ENCODE measurements at regions not wholly inside any gene's neighbourhood (a gene's known extent, or its start where the extent isn't known, plus 50 kb on each side); places are given as distances from the start of the nearest gene placed in this dataset.
"Not testable (repeated sequence)": the region's sequence is repeated elsewhere in the genome, so short reads cannot be mapped to it uniquely, and the experiment has no call there.

DNA sequence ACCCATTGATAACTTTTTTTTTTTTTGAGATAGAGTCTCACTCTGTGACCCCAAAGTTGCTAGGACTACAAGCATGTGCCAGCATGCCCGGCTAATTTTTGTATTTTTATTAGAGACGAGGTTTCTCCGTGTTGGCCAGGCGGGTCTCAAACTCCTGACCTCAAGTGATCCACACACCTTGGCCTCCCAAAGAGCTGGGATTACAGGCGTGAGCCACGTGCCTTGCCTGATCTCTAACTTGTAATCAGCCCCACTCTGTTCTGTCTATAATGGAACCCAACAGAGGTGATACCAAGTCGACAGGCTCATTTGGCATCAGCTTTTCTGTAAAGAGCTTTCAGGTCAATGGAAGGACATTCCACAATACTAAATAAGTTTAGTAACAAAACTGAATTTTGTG lies 99.4 kb downstream of the HFE start (continued):
- TF ChIP-seq TAF1 (conservative IDR thresholded peaks at IDR 0.05) = no peak
- TF ChIP-seq JUND (IDR thresholded peaks at IDR 0.05) = no peak
- no peak for TF ChIP-seq RAD21 (IDR thresholded peaks at IDR 0.05)
- TF ChIP-seq FOXA2 (IDR thresholded peaks at IDR 0.05) = no peak
- TF ChIP-seq, protein P1, sequence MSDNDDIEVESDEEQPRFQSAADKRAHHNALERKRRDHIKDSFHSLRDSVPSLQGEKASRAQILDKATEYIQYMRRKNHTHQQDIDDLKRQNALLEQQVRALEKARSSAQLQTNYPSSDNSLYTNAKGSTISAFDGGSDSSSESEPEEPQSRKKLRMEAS (IDR thresholded peaks at IDR 0.05) = no peak
- no peak for TF ChIP-seq EGR1 (IDR thresholded peaks at IDR 0.05; ENCODE audit: low read depth in 2 of 2)
- TF ChIP-seq HNF4G (IDR thresholded peaks at IDR 0.05) = no peak

DNA sequence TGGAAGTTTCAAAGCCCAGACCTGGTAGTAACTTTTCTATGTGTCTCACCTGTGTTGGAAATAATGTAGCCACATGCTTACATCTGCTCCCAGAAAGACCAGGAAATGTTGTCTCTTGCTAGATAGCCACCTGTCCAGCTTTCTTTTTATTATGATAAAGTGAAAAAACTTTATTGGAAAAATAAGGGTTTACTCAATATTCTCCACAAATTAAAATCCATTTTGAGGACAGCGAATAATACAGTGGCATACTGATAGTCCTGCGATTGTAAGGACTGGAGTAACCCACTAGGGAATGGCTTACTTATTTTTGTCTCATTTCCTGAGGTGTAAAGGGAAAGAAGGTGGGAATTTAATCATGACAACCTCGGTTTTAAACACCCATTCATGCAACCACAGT lies 100.1 kb downstream of the HFE start:
- Histone ChIP-seq H3K27me3 (ENCODE audit: control insufficient read depth in 4 of 4, insufficient read depth in 4 of 4, low read length in 3 of 4) (no peaks in the 10 kb centered on the region), H3K4me1 (ENCODE audit: control insufficient read depth in 4 of 4, insufficient read depth in 4 of 4, low read length in 3 of 4) (peaks cover 0 to 25% (median 13%) of the 10 kb centered on the region in 4 donors), H3K9me3 (ENCODE audit: control insufficient read depth in 4 of 4, low read length in 3 of 4) (no peaks in the 10 kb centered on the region), H3K9ac (ENCODE audit: low read depth in 1 of 2, low read length in 2 of 2) (no peak overlapping the region), H3K27ac (ENCODE audit: low read depth in 1 of 2, low read length in 2 of 2) (no peak overlapping the region), H3K36me3 (ENCODE audit: control insufficient read depth in 4 of 4, insufficient read depth in 3 of 4, low read depth in 1 of 4, low read length in 3 of 4) (no peaks in the 10 kb centered on the region), H3K4me3 (ENCODE audit: low read depth in 1 of 3, low read length in 3 of 3) (no peak overlapping the region)
- 76% methylated on average over 3 of the region's 3 CpGs for WGBS
- no peak for TF ChIP-seq HNF4A (conservative IDR thresholded peaks at IDR 0.05)
- DNase-seq (ENCODE audit: low spot score) = no peak

DNA sequence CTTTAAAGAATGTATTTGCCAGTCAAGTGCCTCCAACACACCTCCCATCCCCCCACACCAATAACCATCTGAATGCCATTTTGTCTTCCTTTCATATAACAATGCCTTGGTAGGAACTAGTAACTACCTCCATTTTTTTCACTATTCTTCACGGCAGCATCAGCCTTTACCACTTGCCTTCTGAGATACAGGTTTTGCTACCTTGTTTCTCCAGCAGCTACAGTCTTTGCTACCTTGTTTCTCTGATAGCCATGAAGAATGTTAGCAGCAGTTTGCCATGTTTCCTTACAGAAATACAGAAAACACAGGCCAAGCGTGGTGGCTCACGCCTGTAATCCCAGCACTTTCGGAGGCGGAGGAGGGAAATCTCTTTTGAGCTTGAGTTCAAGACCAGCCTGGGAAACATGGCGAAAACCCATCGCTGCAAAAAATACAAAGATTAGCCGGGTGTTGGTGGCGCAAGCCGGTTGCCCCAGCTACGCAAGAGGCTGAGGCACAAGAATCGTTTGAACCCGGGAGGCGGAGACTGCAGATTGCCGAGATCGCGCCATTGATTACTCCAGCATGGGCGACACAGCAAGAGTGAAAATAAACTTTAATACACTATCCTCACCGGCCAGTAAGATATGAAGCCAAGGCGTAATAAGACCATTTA lies 100.9 kb downstream of the HFE start:
- Histone ChIP-seq H3K9ac (ENCODE audit: low read depth in 1 of 2, low read length in 2 of 2) (peak overlapping the region; percentile 53 to 84), H3K27ac (ENCODE audit: low read depth in 1 of 2, low read length in 2 of 2) (peak overlapping the region; percentile 84 to 86), H3K4me3 (ENCODE audit: low read depth in 1 of 3, low read length in 3 of 3) (peak overlapping the region; percentile 70 to 79 (median 78)), H3K9me3 (ENCODE audit: control insufficient read depth in 4 of 4, low read length in 3 of 4) (no peaks in the 10 kb centered on the region), H3K36me3 (ENCODE audit: control insufficient read depth in 4 of 4, insufficient read depth in 3 of 4, low read depth in 1 of 4, low read length in 3 of 4) (no peaks in the 10 kb centered on the region), H3K4me1 (ENCODE audit: control insufficient read depth in 4 of 4, insufficient read depth in 4 of 4, low read length in 3 of 4) (peaks cover 0 to 25% (median 13%) of the 10 kb centered on the region in 4 donors), H3K27me3 (ENCODE audit: control insufficient read depth in 4 of 4, insufficient read depth in 4 of 4, low read length in 3 of 4) (no peaks in the 10 kb centered on the region)
- 7% methylated on average over 20 of the region's 20 CpGs for WGBS
- TF ChIP-seq TAF1 (conservative IDR thresholded peaks at IDR 0.05) = no peak
- TF ChIP-seq, protein P2, sequence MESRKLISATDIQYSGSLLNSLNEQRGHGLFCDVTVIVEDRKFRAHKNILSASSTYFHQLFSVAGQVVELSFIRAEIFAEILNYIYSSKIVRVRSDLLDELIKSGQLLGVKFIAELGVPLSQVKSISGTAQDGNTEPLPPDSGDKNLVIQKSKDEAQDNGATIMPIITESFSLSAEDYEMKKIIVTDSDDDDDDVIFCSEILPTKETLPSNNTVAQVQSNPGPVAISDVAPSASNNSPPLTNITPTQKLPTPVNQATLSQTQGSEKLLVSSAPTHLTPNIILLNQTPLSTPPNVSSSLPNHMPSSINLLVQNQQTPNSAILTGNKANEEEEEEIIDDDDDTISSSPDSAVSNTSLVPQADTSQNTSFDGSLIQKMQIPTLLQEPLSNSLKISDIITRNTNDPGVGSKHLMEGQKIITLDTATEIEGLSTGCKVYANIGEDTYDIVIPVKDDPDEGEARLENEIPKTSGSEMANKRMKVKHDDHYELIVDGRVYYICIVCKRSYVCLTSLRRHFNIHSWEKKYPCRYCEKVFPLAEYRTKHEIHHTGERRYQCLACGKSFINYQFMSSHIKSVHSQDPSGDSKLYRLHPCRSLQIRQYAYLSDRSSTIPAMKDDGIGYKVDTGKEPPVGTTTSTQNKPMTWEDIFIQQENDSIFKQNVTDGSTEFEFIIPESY (IDR thresholded peaks at IDR 0.05) = no peak
- TF ChIP-seq FOXA2 (IDR thresholded peaks at IDR 0.05) = no peak
- TF ChIP-seq HNF4A (conservative IDR thresholded peaks at IDR 0.05) = no peak
- TF ChIP-seq SP1 (IDR thresholded peaks at IDR 0.05) = no peak
- no peak for TF ChIP-seq HNF4G (IDR thresholded peaks at IDR 0.05)
- no peak for TF ChIP-seq EGR1 (IDR thresholded peaks at IDR 0.05; ENCODE audit: low read depth in 2 of 2)
- TF ChIP-seq, protein P3, sequence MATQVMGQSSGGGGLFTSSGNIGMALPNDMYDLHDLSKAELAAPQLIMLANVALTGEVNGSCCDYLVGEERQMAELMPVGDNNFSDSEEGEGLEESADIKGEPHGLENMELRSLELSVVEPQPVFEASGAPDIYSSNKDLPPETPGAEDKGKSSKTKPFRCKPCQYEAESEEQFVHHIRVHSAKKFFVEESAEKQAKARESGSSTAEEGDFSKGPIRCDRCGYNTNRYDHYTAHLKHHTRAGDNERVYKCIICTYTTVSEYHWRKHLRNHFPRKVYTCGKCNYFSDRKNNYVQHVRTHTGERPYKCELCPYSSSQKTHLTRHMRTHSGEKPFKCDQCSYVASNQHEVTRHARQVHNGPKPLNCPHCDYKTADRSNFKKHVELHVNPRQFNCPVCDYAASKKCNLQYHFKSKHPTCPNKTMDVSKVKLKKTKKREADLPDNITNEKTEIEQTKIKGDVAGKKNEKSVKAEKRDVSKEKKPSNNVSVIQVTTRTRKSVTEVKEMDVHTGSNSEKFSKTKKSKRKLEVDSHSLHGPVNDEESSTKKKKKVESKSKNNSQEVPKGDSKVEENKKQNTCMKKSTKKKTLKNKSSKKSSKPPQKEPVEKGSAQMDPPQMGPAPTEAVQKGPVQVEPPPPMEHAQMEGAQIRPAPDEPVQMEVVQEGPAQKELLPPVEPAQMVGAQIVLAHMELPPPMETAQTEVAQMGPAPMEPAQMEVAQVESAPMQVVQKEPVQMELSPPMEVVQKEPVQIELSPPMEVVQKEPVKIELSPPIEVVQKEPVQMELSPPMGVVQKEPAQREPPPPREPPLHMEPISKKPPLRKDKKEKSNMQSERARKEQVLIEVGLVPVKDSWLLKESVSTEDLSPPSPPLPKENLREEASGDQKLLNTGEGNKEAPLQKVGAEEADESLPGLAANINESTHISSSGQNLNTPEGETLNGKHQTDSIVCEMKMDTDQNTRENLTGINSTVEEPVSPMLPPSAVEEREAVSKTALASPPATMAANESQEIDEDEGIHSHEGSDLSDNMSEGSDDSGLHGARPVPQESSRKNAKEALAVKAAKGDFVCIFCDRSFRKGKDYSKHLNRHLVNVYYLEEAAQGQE (IDR thresholded peaks at IDR 0.05) = no peak
- TF ChIP-seq RAD21 (IDR thresholded peaks at IDR 0.05) = no peak
- TF ChIP-seq GABPA (IDR thresholded peaks at IDR 0.05 in 1 of 2, conservative IDR thresholded peaks at IDR 0.05 in 1 of 2) = no peak
- TF ChIP-seq, protein P4, sequence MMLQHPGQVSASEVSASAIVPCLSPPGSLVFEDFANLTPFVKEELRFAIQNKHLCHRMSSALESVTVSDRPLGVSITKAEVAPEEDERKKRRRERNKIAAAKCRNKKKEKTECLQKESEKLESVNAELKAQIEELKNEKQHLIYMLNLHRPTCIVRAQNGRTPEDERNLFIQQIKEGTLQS (IDR thresholded peaks at IDR 0.05) = no peak
- TF ChIP-seq JUND (IDR thresholded peaks at IDR 0.05) = no peak
- TF ChIP-seq FOXA1 (IDR thresholded peaks at IDR 0.05) = no peak
- TF ChIP-seq, protein P1 (IDR thresholded peaks at IDR 0.05) = no peak
- no peak for TF ChIP-seq NR2F2 (IDR thresholded peaks at IDR 0.05)
- no peak for TF ChIP-seq RXRA (IDR thresholded peaks at IDR 0.05)
- peak; percentile 69 for DNase-seq (ENCODE audit: low spot score)

DNA sequence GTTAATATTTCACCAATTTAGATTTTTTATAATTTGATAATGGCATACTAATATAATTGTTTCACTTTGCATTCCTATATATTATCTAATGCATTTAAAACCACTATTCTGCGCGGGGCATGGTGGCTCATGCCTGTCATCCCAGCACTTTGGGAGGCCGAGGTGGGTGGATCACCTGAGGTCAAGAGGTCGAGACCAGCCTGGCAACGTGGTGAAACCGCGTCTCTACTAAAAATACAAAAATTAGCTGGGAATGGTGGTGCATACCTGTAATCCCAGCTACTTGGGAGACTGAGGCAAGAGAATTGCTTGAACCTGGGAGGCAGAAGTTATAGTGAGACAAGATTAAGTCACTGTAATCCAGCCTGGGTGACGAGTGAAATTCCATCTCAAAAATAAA lies 104.3 kb downstream of the HFE start:
- H3K4me3 ChIP-seq (ENCODE audit: low read depth in 1 of 3, low read length in 3 of 3); H3K9ac ChIP-seq (ENCODE audit: low read depth in 1 of 2, low read length in 2 of 2); H3K27me3 ChIP-seq (ENCODE audit: control insufficient read depth in 4 of 4, insufficient read depth in 4 of 4, low read length in 3 of 4); H3K36me3 ChIP-seq (ENCODE audit: control insufficient read depth in 4 of 4, insufficient read depth in 3 of 4, low read depth in 1 of 4, low read length in 3 of 4); DNase-seq (ENCODE audit: low spot score); H3K27ac ChIP-seq (ENCODE audit: low read depth in 1 of 2, low read length in 2 of 2); H3K9me3 ChIP-seq (ENCODE audit: control insufficient read depth in 4 of 4, low read length in 3 of 4): not testable (repeated sequence)
- WGBS = 89% methylated on average over 8 of the region's 8 CpGs
- H3K4me1 ChIP-seq (ENCODE audit: control insufficient read depth in 4 of 4, insufficient read depth in 4 of 4, low read length in 3 of 4) = peaks cover 3 to 26% (median 14%) of the 10 kb centered on the region in 4 donors

Data from liver (tissue), 7 donors.